ENCODE measurements at regions not wholly inside any gene's neighbourhood (a gene's known extent, or its start where the extent isn't known, plus 50 kb on each side); places are given as distances from the start of the nearest gene placed in this dataset.

DNA sequence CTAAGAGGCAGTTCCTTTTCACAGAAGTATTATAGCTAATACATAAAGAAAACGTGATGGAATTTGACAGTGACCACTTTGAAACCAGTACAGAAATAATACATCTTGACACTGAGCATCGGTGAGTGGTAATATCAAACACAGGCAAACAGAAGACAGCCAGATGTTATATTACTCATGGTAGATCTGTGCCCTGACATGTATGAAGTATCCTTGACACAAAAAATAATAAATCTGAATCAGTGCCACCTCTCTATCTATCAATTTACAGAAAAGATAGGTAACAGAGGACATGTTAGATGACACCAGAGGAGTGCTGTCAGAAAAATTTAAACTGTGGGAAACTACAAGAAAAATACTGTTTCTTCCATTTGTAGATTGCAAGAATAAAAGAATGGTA, 217.4 kb upstream of the POT1 start:
- Histone ChIP-seq H3K4me1 (no peaks in the 10 kb centered on the region), H3K27ac (no peak overlapping the region), H3K27me3 (no peaks in the 10 kb centered on the region), H3K9me3 (no peaks in the 10 kb centered on the region), H3K36me3 (no peaks in the 10 kb centered on the region), H3K4me3 (no peak overlapping the region)
- intact Hi-C loops (cut with DNase I), result no loop called here
- TF ChIP-seq, protein P1, sequence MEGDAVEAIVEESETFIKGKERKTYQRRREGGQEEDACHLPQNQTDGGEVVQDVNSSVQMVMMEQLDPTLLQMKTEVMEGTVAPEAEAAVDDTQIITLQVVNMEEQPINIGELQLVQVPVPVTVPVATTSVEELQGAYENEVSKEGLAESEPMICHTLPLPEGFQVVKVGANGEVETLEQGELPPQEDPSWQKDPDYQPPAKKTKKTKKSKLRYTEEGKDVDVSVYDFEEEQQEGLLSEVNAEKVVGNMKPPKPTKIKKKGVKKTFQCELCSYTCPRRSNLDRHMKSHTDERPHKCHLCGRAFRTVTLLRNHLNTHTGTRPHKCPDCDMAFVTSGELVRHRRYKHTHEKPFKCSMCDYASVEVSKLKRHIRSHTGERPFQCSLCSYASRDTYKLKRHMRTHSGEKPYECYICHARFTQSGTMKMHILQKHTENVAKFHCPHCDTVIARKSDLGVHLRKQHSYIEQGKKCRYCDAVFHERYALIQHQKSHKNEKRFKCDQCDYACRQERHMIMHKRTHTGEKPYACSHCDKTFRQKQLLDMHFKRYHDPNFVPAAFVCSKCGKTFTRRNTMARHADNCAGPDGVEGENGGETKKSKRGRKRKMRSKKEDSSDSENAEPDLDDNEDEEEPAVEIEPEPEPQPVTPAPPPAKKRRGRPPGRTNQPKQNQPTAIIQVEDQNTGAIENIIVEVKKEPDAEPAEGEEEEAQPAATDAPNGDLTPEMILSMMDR (IDR thresholded peaks at IDR 0.05), result no peak
- DNase-seq (ENCODE audit: low spot score in 2 of 2), result no peak

GRCh38 chr7:125136755-125137532, 207.3 kb upstream of the POT1 start:
- Histone ChIP-seq H3K27me3 (no peaks in the 10 kb centered on the region), H3K27ac (no peak overlapping the region), H3K36me3 (no peaks in the 10 kb centered on the region), H3K4me3 (no peak overlapping the region), H3K9me3 (no peaks in the 10 kb centered on the region), H3K4me1 (no peaks in the 10 kb centered on the region)
- TF ChIP-seq, protein P1 (IDR thresholded peaks at IDR 0.05), result no peak
- DNase-seq (ENCODE audit: low spot score in 2 of 2), result no peak
- intact Hi-C loops (cut with DNase I), result no loop called here

DNA sequence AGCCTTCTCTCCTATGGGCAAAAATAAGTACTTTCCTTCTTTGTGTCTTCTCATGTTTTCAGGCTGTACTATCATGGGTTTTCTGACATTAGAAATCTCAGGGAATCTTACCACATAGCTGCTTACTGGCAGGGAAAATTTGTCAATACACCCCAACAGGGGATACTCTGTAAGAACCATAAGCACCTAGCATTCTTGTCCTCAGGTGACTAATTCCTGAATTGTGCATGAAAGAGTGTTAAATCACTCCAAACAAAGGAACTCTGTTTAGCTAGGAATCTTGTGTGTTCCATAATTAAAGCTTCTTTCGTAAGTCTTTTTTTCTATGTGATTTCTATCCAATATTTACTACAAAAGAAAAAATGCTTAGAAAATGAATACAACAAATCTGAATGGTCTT, 206.7 kb upstream of the POT1 start:
- Histone ChIP-seq H3K27me3 (no peaks in the 10 kb centered on the region), H3K9me3 (no peaks in the 10 kb centered on the region), H3K4me3 (no peak overlapping the region), H3K27ac (no peak overlapping the region), H3K36me3 (no peaks in the 10 kb centered on the region), H3K4me1 (no peaks in the 10 kb centered on the region)
- no peak for DNase-seq (ENCODE audit: low spot score in 2 of 2)
- TF ChIP-seq, protein P1 (IDR thresholded peaks at IDR 0.05), result no peak
- intact Hi-C loops (cut with DNase I), result no loop called here

- H3K27me3 ChIP-seq, result no peaks in the 10 kb centered on the region
- no peaks in the 10 kb centered on the region for H3K36me3 ChIP-seq
- H3K9me3 ChIP-seq, result no peaks in the 10 kb centered on the region
- intact Hi-C loops (cut with DNase I), result no loop called here
- no peak overlapping the region for H3K27ac ChIP-seq
- no peak overlapping the region for H3K4me3 ChIP-seq
- DNase-seq (ENCODE audit: low spot score in 2 of 2), result no peak
- H3K4me1 ChIP-seq, result no peaks in the 10 kb centered on the region
- TF ChIP-seq, protein P1 (IDR thresholded peaks at IDR 0.05), result no peak
These were observed 200.5 kb upstream of the POT1 start for GRCh38 chr7:125130173-125130572.

- no peaks in the 10 kb centered on the region for H3K4me1 ChIP-seq
- no peak overlapping the region for H3K27ac ChIP-seq
- DNase-seq (ENCODE audit: low spot score in 2 of 2), result no peak
- H3K9me3 ChIP-seq, result no peaks in the 10 kb centered on the region
- no peaks in the 10 kb centered on the region for H3K27me3 ChIP-seq
- H3K36me3 ChIP-seq, result no peaks in the 10 kb centered on the region
- intact Hi-C loops (cut with DNase I), result no loop called here
- TF ChIP-seq, protein P1 (IDR thresholded peaks at IDR 0.05), result no peak
- no peak overlapping the region for H3K4me3 ChIP-seq
These were observed 197.7 kb upstream of the POT1 start for GRCh38 chr7:125127304-125127703.
